GM19025 (cell line): ENCODE measurements at regions not wholly inside any gene's neighbourhood (a gene's known extent, or its start where the extent isn't known, plus 50 kb on each side); places are given as distances from the start of the nearest gene placed in this dataset.

Source experiments
- ATAC-seq: cut with Tn5 transposase; IDR thresholded peaks from one replicate; pipeline ENCODE4 v1.9.1; 2021; ENCODE audit warnings: mild to moderate bottlenecking, low read depth, moderate library complexity; ENCODE audit not compliant: unreplicated experiment

- no peak for ATAC-seq
These were observed 109.5 kb upstream of the ANKRD55 start for GRCh38 chr5:56342616-56343015.

- ATAC-seq = no peak
These were observed 107.3 kb upstream of the ANKRD55 start for GRCh38 chr5:56340196-56340980.

- ATAC-seq = no peak
These were observed 106.6 kb upstream of the ANKRD55 start for GRCh38 chr5:56339732-56340131.

DNA sequence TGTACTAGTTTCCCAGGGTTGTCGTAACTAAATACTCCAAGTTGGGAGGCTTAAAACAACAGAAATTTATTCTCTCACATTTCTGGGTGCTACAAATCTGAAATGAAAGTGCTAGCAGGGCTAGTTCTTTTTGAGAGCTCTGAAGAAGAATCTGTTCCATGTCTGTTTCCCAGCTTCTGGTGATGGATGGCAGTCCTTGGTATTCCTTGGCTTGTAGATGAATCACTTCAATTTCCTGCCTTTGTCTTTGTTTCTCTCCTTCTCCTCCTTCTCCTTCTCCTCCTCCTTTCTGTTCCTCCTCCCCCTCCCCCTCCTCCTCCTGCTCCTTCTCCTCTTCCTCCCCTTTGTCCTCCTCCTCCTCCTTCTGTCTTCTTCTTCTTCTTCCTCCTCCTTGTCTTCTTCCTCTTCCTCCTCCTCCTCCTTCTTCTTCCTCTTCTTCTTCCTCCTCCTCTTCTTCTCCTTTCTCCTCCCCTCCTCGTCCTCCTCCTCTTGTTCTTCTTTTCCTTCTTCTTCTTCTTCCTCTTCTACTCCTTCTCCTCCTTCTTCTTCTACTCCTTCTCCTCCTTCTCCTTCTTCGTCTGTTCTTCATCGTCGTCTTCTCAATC is 104.7 kb upstream of the ANKRD55 start:
- ATAC-seq = no peak

GRCh38 chr5:56335212-56335611 is 102.1 kb upstream of the ANKRD55 start:
- ATAC-seq = no peak

DNA sequence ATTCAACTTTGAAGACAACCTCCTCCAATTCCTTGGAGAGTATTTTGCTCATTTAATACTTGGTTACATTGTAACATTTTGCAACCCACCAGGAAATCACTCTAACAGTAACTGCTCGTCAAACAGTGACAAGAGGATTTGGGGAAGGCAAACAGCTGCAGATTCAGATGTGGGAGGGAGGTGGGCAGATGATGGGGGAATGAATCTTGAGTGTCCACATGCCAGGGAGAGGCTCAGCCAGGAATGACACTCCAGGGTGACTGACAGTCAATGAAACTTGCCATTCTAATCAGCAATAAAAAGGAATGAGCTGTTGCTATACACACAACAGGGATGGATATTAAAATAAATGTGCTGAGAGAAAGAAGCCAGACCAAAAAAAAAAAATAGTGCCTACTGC is 97.7 kb upstream of the ANKRD55 start:
- no peak for ATAC-seq

- no peak for ATAC-seq
These were observed 97.0 kb upstream of the ANKRD55 start for GRCh38 chr5:56330167-56330566.

GRCh38 chr5:56329652-56330051 is 96.5 kb upstream of the ANKRD55 start:
- peak; percentile 45 for ATAC-seq

DNA sequence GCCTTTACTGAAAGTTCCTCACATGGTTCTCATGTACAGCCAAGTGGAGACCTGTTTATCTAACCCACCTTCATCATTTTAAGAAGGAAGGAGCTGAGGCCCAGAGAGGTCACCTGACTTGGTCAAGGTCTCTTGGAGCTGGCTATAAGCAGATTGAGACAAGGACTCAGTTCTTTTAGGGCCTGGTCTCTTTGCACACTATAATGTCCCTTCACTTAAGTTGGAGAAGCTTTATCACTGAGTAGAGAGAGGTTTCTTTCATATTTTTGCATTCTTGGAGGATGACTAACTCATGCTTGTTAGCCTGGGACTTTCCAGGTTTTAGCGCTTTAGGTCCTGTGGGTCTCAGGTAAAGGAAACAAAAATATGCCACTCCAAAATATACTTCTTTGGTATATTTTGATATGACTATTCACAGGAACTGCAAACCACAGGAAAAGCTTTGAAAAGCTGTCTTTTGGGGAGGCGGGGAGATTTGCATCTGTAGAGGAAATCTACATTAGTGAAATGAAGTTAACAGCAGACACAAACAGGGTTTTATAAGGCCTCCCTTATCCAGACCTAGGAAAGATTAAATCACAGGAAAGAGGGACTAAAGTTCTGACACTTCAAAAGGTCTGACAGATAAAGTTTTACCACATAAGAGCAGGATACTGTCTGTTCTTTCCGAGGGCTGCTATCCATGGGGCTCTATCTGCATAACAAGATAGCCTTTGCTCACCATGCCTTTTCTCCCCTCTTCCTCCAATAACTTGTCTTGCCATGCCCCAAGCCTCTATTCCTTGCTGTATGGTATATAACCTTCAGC is 95.8 kb upstream of the ANKRD55 start:
- peak; percentile 54 for ATAC-seq

DNA sequence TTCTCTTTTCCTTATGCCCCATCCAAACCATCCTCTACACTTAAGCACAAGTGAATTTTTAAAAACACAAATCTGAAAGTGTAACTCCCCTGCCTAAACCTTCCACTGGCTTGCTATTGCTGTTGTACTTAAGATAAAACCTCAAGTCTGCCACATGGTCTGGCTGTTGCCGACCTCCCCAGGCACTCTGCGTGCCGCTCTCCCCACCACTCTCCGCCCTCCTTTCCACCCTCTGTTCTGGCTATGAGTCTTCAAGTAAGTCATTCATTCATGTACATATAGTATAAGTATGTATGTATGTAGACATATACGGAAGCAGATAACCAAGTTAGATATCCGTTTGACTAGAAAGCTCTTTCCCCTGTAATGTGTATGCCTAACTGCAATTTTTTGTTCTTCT is 94.7 kb upstream of the ANKRD55 start:
- no peak for ATAC-seq

- ATAC-seq = no peak
These were observed 93.6 kb upstream of the ANKRD55 start for GRCh38 chr5:56326770-56327169.

- no peak for ATAC-seq
These were observed 93.0 kb upstream of the ANKRD55 start for GRCh38 chr5:56326116-56326515.

DNA sequence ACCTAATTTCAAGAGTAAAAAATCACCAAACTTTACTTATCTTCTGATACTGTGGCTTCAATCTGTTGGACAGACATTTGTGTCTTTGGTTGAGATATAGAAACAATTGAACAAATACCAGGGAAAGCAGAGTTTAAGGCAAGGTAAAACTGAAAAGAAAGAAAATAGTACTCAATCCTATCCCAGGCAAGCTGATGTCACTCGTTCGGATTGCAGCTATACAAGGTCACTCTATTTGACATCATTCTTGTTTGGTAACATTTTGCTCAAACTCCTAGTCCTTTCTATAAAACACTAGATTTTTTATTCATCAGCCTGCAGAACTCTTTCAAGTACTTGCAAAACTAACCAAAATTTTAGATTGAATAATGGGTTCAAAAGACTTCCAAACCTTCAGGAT is 91.9 kb upstream of the ANKRD55 start:
- no peak for ATAC-seq

DNA sequence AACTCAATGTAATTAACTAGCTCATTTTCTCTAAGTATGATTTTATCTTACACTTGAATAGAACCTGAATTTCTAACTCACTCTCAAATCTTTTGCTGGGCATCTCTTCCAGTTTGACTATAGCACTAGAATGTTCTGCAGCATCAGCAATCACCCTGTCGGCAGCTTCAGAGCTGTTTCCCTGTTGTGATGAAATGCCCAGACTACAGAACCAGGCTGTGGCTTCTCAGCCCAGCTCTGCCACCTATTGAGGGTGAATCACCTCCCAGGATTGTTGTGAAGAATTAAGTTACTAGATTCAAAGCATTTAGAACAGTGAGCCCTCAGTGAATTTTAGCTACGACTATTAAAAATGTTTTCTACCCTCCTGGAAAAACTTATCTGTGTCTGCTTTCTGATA is 90.4 kb upstream of the ANKRD55 start:
- no peak for ATAC-seq

GRCh38 chr5:56322592-56322991 is 89.5 kb upstream of the ANKRD55 start:
- no peak for ATAC-seq

DNA sequence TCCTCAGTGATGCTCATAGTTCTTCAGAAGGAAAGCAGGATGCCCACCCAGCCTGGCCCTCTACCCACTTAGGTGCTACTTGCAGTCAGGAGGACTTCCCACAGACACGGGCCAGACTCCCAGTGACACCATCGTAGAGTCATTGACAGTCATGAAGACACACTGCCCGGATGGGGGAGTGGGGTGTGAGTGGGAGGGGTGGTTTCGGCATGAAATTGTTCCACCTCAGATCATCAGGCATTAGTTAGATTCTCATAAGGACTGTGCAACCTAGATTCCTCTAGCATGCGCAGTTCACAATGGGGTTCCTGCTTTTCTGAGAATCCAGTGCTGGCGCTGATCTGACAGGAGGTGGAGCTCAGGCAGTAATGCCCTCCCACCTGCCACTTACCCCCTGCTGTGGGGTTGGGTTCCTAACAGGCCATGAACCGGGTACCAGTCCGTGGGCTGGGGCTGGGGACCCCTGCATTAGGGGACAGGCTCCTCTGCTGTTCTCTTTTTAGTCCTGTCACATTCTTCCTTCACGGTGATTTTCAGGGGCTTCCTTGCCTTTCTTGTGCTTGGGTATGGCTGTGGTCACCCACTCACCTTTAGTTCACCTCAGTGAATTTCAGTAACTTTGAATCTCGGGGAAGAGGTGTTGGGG is 88.2 kb upstream of the ANKRD55 start:
- no peak for ATAC-seq

- ATAC-seq = no peak
These were observed 87.6 kb upstream of the ANKRD55 start for GRCh38 chr5:56320686-56321085.

DNA sequence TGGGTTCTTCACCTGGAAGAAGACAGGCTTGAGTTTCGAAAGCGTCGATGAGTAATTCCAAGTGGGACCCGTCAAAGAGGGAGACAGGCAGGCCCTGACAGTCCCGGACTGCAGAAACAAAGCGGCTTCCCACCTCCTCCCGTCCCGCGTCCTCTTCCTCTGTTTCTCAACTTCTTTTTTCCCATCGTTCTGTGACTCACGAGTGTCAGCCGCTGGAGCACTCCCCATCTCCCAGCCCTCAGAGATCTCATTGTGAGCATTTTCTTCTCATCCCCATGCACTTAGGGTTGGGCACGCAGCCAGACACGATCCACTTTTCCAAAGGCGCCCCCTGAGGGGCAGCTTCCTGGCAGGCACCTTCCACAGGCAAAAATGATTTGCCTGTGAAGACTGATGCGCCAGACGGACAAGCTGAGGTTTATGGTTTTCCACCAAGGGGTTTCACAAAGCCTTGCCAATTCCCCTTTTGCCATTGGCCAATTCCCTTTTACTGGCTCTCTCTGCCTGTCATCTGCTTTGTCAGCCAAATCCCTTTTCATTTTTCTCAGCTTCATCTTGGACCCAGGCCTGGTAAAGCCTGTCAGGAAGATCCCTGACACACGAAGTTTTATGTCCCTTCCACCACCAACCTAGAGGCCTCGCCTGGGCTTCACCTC is 86.5 kb upstream of the ANKRD55 start:
- ATAC-seq = no peak

- ATAC-seq = peak; percentile 69
These were observed 84.9 kb upstream of the ANKRD55 start for GRCh38 chr5:56317923-56318561.
